ENCODE measurements at regions not wholly inside any gene's neighbourhood (a gene's known extent, or its start where the extent isn't known, plus 50 kb on each side); places are given as distances from the start of the nearest gene placed in this dataset.

GRCh38 chr2:129720360-129720759 lies 259.1 kb upstream of the RAB6C start:
- Histone ChIP-seq H3K27me3 (ENCODE audit: low read depth, low read length) (no peaks in the 10 kb centered on the region), H3K4me1 (ENCODE audit: low read length) (peaks cover 6% of the 10 kb centered on the region; the same call in 1 of the 2 replicates), H3K79me2 (ENCODE audit: low read length) (no peaks in the 10 kb centered on the region), H2AFZ (ENCODE audit: low read depth, low read length) (no peak overlapping the region), H3K27ac (ENCODE audit: low read length) (no peak overlapping the region), H3K36me3 (replicated peaks; ENCODE audit: low read depth, low read length) (no peaks in the 10 kb centered on the region), H3K9ac (ENCODE audit: low read length) (no peak overlapping the region), H3K4me2 (ENCODE audit: low read length) (no peak overlapping the region), H4K20me1 (ENCODE audit: insufficient read depth, low read length) (no peaks in the 10 kb centered on the region), H3K9me3 (ENCODE audit: insufficient read depth, low read length) (no peaks in the 10 kb centered on the region), H3K4me3 (ENCODE audit: low read length) (no peak overlapping the region)
- no peak for TF ChIP-seq CTCF (IDR thresholded peaks at IDR 0.05; ENCODE audit: low read depth, low read length)
- no peak for TF ChIP-seq EZH2phosphoT487 (IDR thresholded peaks at IDR 0.05; ENCODE audit: low read depth)

GRCh38 chr2:129720761-129721160 lies 258.7 kb upstream of the RAB6C start:
- no peaks in the 10 kb centered on the region for H3K27me3 ChIP-seq (ENCODE audit: low read depth, low read length)

GRCh38 chr2:129721236-129721635 lies 258.2 kb upstream of the RAB6C start:
- Histone ChIP-seq H3K4me3 (ENCODE audit: low read length) (no peak overlapping the region), H3K27me3 (ENCODE audit: low read depth, low read length) (no peaks in the 10 kb centered on the region), H2AFZ (ENCODE audit: low read depth, low read length) (no peak overlapping the region), H3K4me2 (ENCODE audit: low read length) (no peak overlapping the region), H3K9ac (ENCODE audit: low read length) (no peak overlapping the region), H3K4me1 (ENCODE audit: low read length) (peaks cover 6% of the 10 kb centered on the region; the same call in 1 of the 2 replicates), H4K20me1 (ENCODE audit: insufficient read depth, low read length) (no peaks in the 10 kb centered on the region), H3K27ac (ENCODE audit: low read length) (no peak overlapping the region), H3K36me3 (replicated peaks; ENCODE audit: low read depth, low read length) (no peaks in the 10 kb centered on the region), H3K9me3 (ENCODE audit: insufficient read depth, low read length) (no peaks in the 10 kb centered on the region), H3K79me2 (ENCODE audit: low read length) (no peaks in the 10 kb centered on the region)
- TF ChIP-seq EZH2phosphoT487 (IDR thresholded peaks at IDR 0.05; ENCODE audit: low read depth), result no peak
- no peak for TF ChIP-seq CTCF (IDR thresholded peaks at IDR 0.05; ENCODE audit: low read depth, low read length)

More at GRCh38 chr2:129720761-129721160, 258.7 kb upstream of the RAB6C start:
- Histone ChIP-seq H3K4me1 (ENCODE audit: low read length) (peaks cover 6% of the 10 kb centered on the region; the same call in 1 of the 2 replicates), H3K79me2 (ENCODE audit: low read length) (no peaks in the 10 kb centered on the region), H3K27ac (ENCODE audit: low read length) (no peak overlapping the region), H3K9ac (ENCODE audit: low read length) (no peak overlapping the region), H3K36me3 (replicated peaks; ENCODE audit: low read depth, low read length) (no peaks in the 10 kb centered on the region), H2AFZ (ENCODE audit: low read depth, low read length) (no peak overlapping the region), H3K9me3 (ENCODE audit: insufficient read depth, low read length) (no peaks in the 10 kb centered on the region), H4K20me1 (ENCODE audit: insufficient read depth, low read length) (no peaks in the 10 kb centered on the region), H3K4me3 (ENCODE audit: low read length) (no peak overlapping the region), H3K4me2 (ENCODE audit: low read length) (no peak overlapping the region)
- TF ChIP-seq EZH2phosphoT487 (IDR thresholded peaks at IDR 0.05; ENCODE audit: low read depth) (no peak), CTCF (IDR thresholded peaks at IDR 0.05; ENCODE audit: low read depth, low read length) (no peak)

GRCh38 chr2:129721846-129722245 lies 257.6 kb upstream of the RAB6C start:
- Histone ChIP-seq H2AFZ (ENCODE audit: low read depth, low read length) (no peak overlapping the region), H3K36me3 (replicated peaks; ENCODE audit: low read depth, low read length) (no peaks in the 10 kb centered on the region), H4K20me1 (ENCODE audit: insufficient read depth, low read length) (no peaks in the 10 kb centered on the region), H3K27me3 (ENCODE audit: low read depth, low read length) (no peaks in the 10 kb centered on the region), H3K79me2 (ENCODE audit: low read length) (no peaks in the 10 kb centered on the region), H3K9ac (ENCODE audit: low read length) (no peak overlapping the region), H3K27ac (ENCODE audit: low read length) (no peak overlapping the region), H3K4me3 (ENCODE audit: low read length) (no peak overlapping the region), H3K9me3 (ENCODE audit: insufficient read depth, low read length) (no peaks in the 10 kb centered on the region), H3K4me2 (ENCODE audit: low read length) (no peak overlapping the region), H3K4me1 (ENCODE audit: low read length) (peaks cover 6% of the 10 kb centered on the region; the same call in 1 of the 2 replicates)
- TF ChIP-seq EZH2phosphoT487 (IDR thresholded peaks at IDR 0.05; ENCODE audit: low read depth), result no peak
- no peak for TF ChIP-seq CTCF (IDR thresholded peaks at IDR 0.05; ENCODE audit: low read depth, low read length)
